Bronchial epithelial cell (primary cell): ENCODE measurements at regions not wholly inside any gene's neighbourhood (a gene's known extent, or its start where the extent isn't known, plus 50 kb on each side); places are given as distances from the start of the nearest gene placed in this dataset.

Source experiments
- DNase-seq: peaks from one replicate; pipeline ENCODE4 v3.0.0-alpha.2; 2010; ENCODE audit warnings: low read depth
- FAIRE-seq: peaks from 2 replicates; lab custom pipeline; 2011; peaks lifted over from hg19 to GRCh38; lab: Jason Lieb, UNC
- H3K27me3 ChIP-seq: 2 replicates; pipeline ENCODE4 v1.5.1; 2011; ENCODE audit warnings: low read length; ENCODE audit not compliant: control insufficient read depth, insufficient read depth
- H3K36me3 ChIP-seq: 2 replicates; pipeline ENCODE4 v1.5.1; 2011; ENCODE audit warnings: low read length; ENCODE audit not compliant: control insufficient read depth, insufficient read depth
- H3K4me3 ChIP-seq: 2 replicates; pipeline ENCODE4 v1.5.1; 2011; ENCODE audit warnings: mild to moderate bottlenecking, low read depth, low read length, control low read depth
- TF ChIP-seq, protein P1 (sequence below): IDR thresholded peaks from 2 replicates; pipeline ENCODE4 v1.5.1; 2011; ENCODE audit warnings: mild to moderate bottlenecking, moderate library complexity, low read length, control low read depth, inconsistent platforms; ENCODE audit not compliant: insufficient read depth, severe bottlenecking

DNA sequence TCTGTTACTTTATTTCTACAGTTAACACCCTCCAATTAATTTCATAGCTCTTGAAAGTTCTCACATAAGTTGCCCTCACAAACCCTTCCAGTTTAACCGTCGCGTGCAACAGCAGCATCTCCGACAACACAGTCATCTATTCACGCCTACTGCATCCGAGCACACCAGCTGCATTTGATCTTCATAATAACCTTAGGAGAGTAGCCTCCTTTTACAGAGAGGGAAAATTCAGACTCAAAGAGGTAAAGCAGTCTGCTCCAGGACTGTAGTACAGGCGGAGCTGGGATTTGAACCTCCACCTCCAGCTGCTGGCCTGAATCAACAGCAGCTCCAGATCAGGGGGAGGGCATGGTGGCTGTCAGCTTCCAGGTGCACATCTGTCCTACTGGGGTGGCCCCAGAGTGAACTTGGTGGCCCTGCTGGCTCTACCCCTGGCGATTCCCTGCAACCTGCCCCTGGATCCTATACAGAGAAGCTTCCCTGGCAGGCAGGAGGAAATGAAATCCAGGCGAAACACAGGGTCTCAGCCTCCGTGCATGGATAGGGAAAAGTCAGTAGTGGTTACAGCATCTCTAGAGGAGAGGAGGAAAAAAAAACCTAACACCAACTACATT lies 71.6 kb upstream of the UNC5A start:
- no peaks in the 10 kb centered on the region for H3K36me3 ChIP-seq
- no peak overlapping the region for H3K4me3 ChIP-seq
- DNase-seq (no peak), FAIRE-seq (no peak)
- TF ChIP-seq, protein P1, sequence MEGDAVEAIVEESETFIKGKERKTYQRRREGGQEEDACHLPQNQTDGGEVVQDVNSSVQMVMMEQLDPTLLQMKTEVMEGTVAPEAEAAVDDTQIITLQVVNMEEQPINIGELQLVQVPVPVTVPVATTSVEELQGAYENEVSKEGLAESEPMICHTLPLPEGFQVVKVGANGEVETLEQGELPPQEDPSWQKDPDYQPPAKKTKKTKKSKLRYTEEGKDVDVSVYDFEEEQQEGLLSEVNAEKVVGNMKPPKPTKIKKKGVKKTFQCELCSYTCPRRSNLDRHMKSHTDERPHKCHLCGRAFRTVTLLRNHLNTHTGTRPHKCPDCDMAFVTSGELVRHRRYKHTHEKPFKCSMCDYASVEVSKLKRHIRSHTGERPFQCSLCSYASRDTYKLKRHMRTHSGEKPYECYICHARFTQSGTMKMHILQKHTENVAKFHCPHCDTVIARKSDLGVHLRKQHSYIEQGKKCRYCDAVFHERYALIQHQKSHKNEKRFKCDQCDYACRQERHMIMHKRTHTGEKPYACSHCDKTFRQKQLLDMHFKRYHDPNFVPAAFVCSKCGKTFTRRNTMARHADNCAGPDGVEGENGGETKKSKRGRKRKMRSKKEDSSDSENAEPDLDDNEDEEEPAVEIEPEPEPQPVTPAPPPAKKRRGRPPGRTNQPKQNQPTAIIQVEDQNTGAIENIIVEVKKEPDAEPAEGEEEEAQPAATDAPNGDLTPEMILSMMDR: no peak
- peaks cover 36% of the 10 kb centered on the region for H3K27me3 ChIP-seq

DNA sequence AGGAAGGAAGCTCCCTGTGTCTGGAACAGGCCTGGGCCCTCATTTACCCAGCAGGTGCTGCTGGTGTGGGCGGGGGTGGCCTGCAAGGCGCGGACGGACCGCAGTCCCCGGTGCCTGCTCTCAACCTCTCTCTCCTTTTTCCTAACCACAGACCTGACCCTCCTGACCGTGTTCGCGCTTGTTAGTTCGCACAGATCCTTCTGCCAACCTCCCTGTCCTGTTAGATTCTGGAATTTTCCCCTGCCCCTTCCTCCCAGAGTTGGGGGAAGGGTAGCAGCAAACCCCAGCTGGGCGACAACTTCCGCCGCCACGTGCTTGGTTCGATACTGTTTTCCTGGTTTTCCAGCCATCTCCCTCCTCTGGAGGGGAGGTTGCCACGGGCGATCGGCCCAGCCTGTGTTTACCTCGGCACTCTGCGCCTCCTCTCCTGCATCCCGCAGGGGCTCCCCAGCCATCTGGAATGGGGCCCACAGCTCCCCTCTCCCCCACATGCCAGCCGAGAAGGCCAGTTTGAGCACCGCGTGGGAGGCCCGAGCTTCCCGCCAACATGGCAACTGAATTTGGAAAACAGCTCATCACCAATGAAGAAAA lies 70.8 kb upstream of the UNC5A start:
- FAIRE-seq: no peak
- Histone ChIP-seq H3K36me3 (no peaks in the 10 kb centered on the region), H3K27me3 (peaks cover 44% of the 10 kb centered on the region), H3K4me3 (no peak overlapping the region)
- no peak for DNase-seq
- TF ChIP-seq, protein P1: no peak

DNA sequence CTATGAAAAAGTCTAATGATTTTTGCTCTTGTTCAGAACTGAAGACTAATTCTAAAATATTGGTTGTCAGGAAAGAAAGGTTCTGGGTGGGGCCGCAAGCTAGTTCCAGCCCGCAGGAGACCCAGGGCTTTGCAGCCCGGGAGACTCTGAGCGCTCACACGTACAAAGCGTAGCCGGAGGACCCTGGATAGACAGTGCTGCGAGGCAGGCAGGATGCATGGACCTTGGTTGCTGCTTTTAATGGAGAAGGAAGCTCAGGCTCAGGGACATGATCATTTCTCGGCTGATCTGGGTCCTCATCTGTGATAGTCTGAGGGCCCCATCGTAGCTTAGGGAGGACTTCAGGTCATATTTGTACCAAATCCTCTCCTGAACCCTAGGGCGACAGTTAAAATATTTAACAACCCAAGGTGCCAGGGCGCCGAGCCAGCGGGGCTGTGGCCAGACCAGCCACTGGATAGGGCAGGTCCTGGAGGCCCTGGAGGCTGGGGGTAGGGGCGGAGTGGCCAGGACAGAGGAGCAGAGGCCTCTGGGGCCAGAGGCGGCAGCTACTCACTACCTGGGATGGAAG lies 70.1 kb upstream of the UNC5A start:
- no peak for FAIRE-seq
- TF ChIP-seq, protein P1: no peak
- H3K27me3 ChIP-seq: peaks cover 45% of the 10 kb centered on the region
- no peak overlapping the region for H3K4me3 ChIP-seq
- no peak for DNase-seq
- H3K36me3 ChIP-seq: no peaks in the 10 kb centered on the region

DNA sequence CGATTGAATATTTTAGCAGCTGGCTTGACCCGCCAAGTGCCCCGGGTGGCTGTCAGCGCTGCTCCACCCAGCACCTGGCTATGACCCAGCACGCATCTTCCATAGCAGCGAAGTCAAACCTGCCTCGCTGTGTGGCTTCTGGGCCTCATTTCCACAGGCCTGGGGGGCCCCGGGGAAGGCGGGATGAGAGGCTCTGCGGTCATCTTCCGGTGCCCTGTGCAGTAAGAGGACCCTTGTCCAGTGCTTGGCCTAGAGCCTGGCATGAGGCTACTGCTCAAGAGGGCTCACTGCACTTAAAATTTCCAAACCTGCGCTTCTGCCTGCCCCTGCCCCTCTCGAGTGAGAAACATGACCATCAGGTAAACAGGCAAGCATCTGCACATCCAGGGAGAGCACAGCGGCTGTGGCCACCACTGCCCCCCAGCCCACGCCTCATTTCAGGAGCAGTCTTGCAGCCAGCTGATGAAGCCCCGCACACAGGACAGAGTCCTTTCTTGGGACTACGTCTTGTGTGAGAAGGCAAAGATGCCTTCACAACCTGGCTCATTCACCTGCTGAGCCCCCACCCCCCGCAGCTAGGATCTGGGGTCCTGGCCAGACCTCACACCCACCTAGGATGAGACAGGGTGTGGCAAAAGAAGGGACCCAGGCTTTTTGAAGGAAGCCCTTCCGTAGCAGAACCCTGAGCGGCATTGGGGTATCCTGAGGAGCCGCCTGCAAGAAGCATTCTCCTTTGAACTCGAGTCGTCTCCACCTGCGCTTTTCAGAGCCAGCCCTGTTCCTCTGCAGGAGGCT lies 69.5 kb upstream of the UNC5A start:
- DNase-seq: no peak
- Histone ChIP-seq H3K36me3 (no peaks in the 10 kb centered on the region), H3K27me3 (peaks cover 45% of the 10 kb centered on the region), H3K4me3 (no peak overlapping the region)
- TF ChIP-seq, protein P1: no peak
- FAIRE-seq: peak; percentile 68

DNA sequence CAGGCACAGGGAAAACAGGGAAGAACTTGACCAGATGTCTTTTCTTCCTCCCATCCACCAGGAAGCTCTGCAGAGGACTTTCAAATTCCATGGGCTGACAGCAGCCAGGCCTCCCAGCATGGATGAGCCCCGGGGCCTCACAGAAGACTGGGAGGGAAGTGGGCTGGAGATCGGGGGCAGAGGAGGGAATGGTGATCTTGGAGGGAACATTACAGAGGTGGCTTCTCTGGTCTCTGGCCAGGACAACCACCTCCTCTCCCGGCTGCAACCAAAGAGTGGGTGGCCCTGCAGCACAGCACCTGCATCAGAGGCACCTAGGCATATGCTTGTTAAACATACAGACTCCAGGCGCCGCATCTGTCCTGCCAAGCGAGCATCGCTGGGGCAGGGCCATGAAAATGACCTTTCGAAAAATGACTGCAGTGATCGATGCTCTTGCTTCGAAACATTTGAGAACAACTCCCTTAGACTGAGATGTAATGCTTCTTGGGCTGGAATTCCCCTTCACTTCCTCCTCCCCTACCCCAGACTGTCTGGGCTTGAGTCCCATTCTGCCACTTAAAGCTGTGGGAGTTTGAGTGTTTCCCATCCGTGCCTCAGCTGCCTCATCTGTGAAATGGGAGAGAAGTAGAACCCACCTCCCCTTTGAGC lies 68.7 kb upstream of the UNC5A start:
- DNase-seq (no peak), FAIRE-seq (no peak)
- H3K36me3 ChIP-seq: no peaks in the 10 kb centered on the region
- H3K4me3 ChIP-seq: no peak overlapping the region
- TF ChIP-seq, protein P1: no peak
- H3K27me3 ChIP-seq: peaks cover 45% of the 10 kb centered on the region
